Ovary (tissue), 3 donors: ENCODE measurements at regions not wholly inside any gene's neighbourhood (a gene's known extent, or its start where the extent isn't known, plus 50 kb on each side); places are given as distances from the start of the nearest gene placed in this dataset.

Experiments
- EP300 ChIP-seq: sonication (generic); formaldehyde crosslinking; IDR thresholded peaks from one replicate; pipeline ENCODE4 v1.6.1; 2017; ENCODE audit warnings: antibody characterized with exemption
- POLR2A ChIP-seq: fragments of 450-650 bp; IDR thresholded peaks from one replicate; pipeline ENCODE4 v1.6.1; 2017; ENCODE audit warnings: antibody characterized with exemption, mild to moderate bottlenecking, moderate library complexity
- TF ChIP-seq, protein P1 (sequence below), 3 donors: fragments of 450-650 bp in 2 of 3; fragments of 200-600 bp in 1 of 3; IDR thresholded peaks; one replicate each; pipeline versions ENCODE4 v1.5.1 to v1.8.0; 2016 to 2022; ENCODE audit warnings: antibody characterized with exemption in 3 of 3, mild to moderate bottlenecking in 1 of 3
- donor health status: DM: no; HTN: no; CAD: no.

DNA sequence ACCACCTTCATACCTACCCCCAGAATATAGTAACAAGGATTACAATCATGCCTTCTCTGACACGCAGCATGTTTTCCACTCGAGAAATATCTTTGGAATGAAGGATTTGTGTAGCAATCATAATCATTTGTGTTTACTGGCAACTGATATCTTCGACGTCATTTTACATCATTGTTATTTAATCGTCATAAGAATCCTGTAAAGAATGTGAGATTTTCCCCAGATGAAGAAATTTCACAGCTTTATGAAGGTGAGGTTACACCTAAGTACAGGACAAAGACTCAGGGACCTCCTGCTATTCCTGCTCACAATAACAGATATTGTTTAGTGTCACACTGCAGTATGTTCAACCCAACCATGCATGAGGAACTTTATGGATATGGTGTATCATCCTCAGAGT, 198.2 kb upstream of the LDB2 start:
- TF ChIP-seq, protein P1, sequence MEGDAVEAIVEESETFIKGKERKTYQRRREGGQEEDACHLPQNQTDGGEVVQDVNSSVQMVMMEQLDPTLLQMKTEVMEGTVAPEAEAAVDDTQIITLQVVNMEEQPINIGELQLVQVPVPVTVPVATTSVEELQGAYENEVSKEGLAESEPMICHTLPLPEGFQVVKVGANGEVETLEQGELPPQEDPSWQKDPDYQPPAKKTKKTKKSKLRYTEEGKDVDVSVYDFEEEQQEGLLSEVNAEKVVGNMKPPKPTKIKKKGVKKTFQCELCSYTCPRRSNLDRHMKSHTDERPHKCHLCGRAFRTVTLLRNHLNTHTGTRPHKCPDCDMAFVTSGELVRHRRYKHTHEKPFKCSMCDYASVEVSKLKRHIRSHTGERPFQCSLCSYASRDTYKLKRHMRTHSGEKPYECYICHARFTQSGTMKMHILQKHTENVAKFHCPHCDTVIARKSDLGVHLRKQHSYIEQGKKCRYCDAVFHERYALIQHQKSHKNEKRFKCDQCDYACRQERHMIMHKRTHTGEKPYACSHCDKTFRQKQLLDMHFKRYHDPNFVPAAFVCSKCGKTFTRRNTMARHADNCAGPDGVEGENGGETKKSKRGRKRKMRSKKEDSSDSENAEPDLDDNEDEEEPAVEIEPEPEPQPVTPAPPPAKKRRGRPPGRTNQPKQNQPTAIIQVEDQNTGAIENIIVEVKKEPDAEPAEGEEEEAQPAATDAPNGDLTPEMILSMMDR (IDR thresholded peaks at IDR 0.05) = no peak
- TF ChIP-seq POLR2A = no peak
- no peak for TF ChIP-seq EP300
